Fibroblast of mammary gland (primary cell): ENCODE measurements at regions not wholly inside any gene's neighbourhood (a gene's known extent, or its start where the extent isn't known, plus 50 kb on each side); places are given as distances from the start of the nearest gene placed in this dataset.

Experiments
- DNase-seq: peaks from one replicate; pipeline ENCODE4 v3.0.0-alpha.2; 2010; ENCODE audit warnings: low read depth
- H3K4me3 ChIP-seq: 2 replicates; pipeline ENCODE4 v1.5.1; 2011; ENCODE audit warnings: low read depth, mild to moderate bottlenecking, low read length, moderate library complexity; ENCODE audit not compliant: control insufficient read depth
- CTCF ChIP-seq: conservative IDR thresholded peaks from 2 replicates; pipeline ENCODE4 v1.5.1; 2011; ENCODE audit warnings: low read depth, low read length, inconsistent platforms; ENCODE audit not compliant: control insufficient read depth, insufficient read depth

- DNase-seq = peak; percentile 19
- H3K4me3 ChIP-seq = no peak overlapping the region
- TF ChIP-seq CTCF = no peak
These were observed 90.7 kb upstream of the ETS2 start for GRCh38 chr21:38714999-38715398.

- DNase-seq = no peak
- H3K4me3 ChIP-seq = no peak overlapping the region
- no peak for TF ChIP-seq CTCF
These were observed 89.6 kb upstream of the ETS2 start for GRCh38 chr21:38716088-38716487.

GRCh38 chr21:38716942-38717341, 88.8 kb upstream of the ETS2 start:
- peak; percentile 19 for DNase-seq
- TF ChIP-seq CTCF = no peak
- H3K4me3 ChIP-seq = no peak overlapping the region

- H3K4me3 ChIP-seq = no peak overlapping the region
- no peak for TF ChIP-seq CTCF
- no peak for DNase-seq
These were observed 87.2 kb upstream of the ETS2 start for GRCh38 chr21:38718481-38718880.

- no peak for DNase-seq
- no peak for TF ChIP-seq CTCF
- H3K4me3 ChIP-seq = no peak overlapping the region
These were observed 85.7 kb upstream of the ETS2 start for GRCh38 chr21:38720074-38720473.

- no peak overlapping the region for H3K4me3 ChIP-seq
- no peak for DNase-seq
- no peak for TF ChIP-seq CTCF
These were observed 84.7 kb upstream of the ETS2 start for GRCh38 chr21:38721055-38721454.

- no peak for TF ChIP-seq CTCF
- H3K4me3 ChIP-seq = no peak overlapping the region
- DNase-seq = peak; percentile 14
These were observed 83.8 kb upstream of the ETS2 start for GRCh38 chr21:38721958-38722357.
